ENCODE measurements at regions not wholly inside any gene's neighbourhood (a gene's known extent, or its start where the extent isn't known, plus 50 kb on each side); places are given as distances from the start of the nearest gene placed in this dataset.
"Not testable (repeated sequence)": the region's sequence is repeated elsewhere in the genome, so short reads cannot be mapped to it uniquely, and the experiment has no call there.

DNA sequence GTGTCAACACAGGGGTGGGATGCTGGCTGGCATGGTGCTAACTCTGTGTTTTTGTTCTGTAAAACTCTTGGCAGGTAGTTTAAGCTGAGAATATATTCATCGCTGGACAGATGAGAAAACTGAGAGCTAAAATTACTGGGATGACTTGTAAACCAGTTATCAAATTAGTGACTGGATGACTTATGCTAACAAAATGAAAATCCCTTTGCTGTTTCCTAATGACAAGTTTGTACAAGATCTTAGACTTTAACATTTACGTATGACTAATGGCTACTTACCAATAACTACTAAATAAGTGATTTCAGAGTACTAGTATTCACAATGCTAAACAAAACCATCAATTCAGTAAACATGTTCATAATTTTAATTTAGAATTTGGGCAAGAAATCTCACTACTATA, 854.8 kb upstream of the ARRDC3 start:
- H3K27ac ChIP-seq, result no peak overlapping the region
- intact Hi-C loops (cut with DNase I), result no loop called here
- no peaks in the 10 kb centered on the region for H3K4me1 ChIP-seq
- ATAC-seq (no peak), DNase-seq (no peak)
- no peak overlapping the region for H3K4me3 ChIP-seq
- WGBS, 4 donors, result 88 to 93% (median 90%) methylated on average over 2 of the region's 2 CpGs
- TF ChIP-seq POLR2A (IDR thresholded peaks at IDR 0.05), result no peak
- no peak for TF ChIP-seq CTCF (IDR thresholded peaks at IDR 0.05)
- H3K9me3 ChIP-seq, result peaks cover 0 to 10% (median 0%) of the 10 kb centered on the region in 12 donors
- H3K36me3 ChIP-seq, result no peaks in the 10 kb centered on the region
- H3K27me3 ChIP-seq, result no peaks in the 10 kb centered on the region

DNA sequence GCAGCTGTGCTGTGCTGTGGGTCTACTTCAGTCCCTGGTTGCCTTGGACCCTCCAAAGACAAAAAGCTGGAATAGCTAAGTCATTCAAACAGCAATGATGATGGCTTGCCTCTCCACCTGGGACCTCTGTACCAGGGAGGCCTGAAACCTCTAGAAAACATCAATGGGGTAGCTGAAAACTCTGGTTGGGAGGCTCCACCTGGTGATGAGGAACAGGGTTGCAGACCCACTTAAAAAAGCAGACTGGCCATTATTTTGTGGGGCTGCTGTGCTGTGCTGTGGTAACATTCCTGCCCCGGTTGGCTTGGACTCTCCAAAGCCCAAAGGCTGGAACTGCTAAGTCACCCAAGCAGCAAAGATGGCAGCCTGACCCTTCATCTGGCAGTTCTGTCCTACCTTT, 839.3 kb upstream of the ARRDC3 start:
- 63 to 80% (median 71%) methylated on average over 1 of the region's 1 CpG for WGBS, 4 donors
- intact Hi-C loops (cut with DNase I), result loop anchor here in 2 of 10 donors (10.0 kb wide), 1 partner anchor 298 kb away; no protein-coding TSS in a partner anchor

DNA sequence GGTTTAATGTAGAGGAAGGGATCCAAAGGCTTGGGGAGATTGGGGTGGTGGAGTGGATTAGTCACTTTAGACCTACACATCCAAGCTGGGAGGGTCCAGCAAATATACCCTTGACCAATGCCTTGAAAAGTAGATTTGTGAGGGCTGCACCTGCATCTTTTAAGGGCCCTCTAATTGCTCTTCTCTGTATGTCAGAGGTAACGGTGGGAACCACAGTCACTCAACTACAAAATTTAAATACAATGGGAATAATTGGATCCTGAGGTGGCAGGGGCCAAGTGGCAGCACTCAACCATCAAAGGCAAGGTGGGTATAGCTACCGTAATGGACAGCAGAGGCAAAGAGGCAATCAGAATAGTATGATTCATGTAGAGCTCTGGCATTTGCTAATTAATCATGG, 833.7 kb upstream of the ARRDC3 start:
- H3K27ac ChIP-seq; H3K4me1 ChIP-seq; DNase-seq; H3K27me3 ChIP-seq; H3K36me3 ChIP-seq; intact Hi-C loops (cut with DNase I); H3K4me3 ChIP-seq; ATAC-seq: not testable (repeated sequence)
- WGBS, 4 donors, result 50 to 79% (median 67%) methylated on average over 2 of the region's 2 CpGs
- peaks cover 0 to 24% (median 6%) of the 10 kb centered on the region in 12 donors for H3K9me3 ChIP-seq

More for the DNA sequence above, 839.3 kb upstream of the ARRDC3 start:
- no peaks in the 10 kb centered on the region for H3K4me1 ChIP-seq
- TF ChIP-seq CTCF (IDR thresholded peaks at IDR 0.05) (no peak), POLR2A (IDR thresholded peaks at IDR 0.05) (no peak)
- H3K4me3 ChIP-seq, result no peak overlapping the region
- H3K9me3 ChIP-seq, result peaks cover 0 to 20% (median 2%) of the 10 kb centered on the region in 12 donors
- ATAC-seq (no peak), DNase-seq (no peak)
- no peak overlapping the region for H3K27ac ChIP-seq
- no peaks in the 10 kb centered on the region for H3K36me3 ChIP-seq
- H3K27me3 ChIP-seq, result no peaks in the 10 kb centered on the region

GRCh38 chr5:92215116-92215515, 832.0 kb upstream of the ARRDC3 start:
- TF ChIP-seq CTCF (IDR thresholded peaks at IDR 0.05), result no peak
- no peak for TF ChIP-seq POLR2A (IDR thresholded peaks at IDR 0.05)
- H3K27me3 ChIP-seq, result no peaks in the 10 kb centered on the region
- H3K36me3 ChIP-seq, result no peaks in the 10 kb centered on the region
- ATAC-seq (no peak), DNase-seq (no peak)
- 83 to 96% (median 89%) methylated on average over 1 of the region's 1 CpG for WGBS, 4 donors
- intact Hi-C loops (cut with DNase I), result no loop called here
- no peaks in the 10 kb centered on the region for H3K4me1 ChIP-seq
- H3K9me3 ChIP-seq, result peaks cover 0 to 24% (median 5%) of the 10 kb centered on the region in 12 donors
- no peak overlapping the region for H3K4me3 ChIP-seq
- H3K27ac ChIP-seq, result no peak overlapping the region

GRCh38 chr5:92208265-92208664, 825.1 kb upstream of the ARRDC3 start:
- no peak for TF ChIP-seq POLR2A (IDR thresholded peaks at IDR 0.05)
- no peak for TF ChIP-seq CTCF (IDR thresholded peaks at IDR 0.05)
- no peak for ATAC-seq
- peaks cover 0 to 11% (median 0%) of the 10 kb centered on the region in 12 donors for H3K9me3 ChIP-seq
- no peaks in the 10 kb centered on the region for H3K27me3 ChIP-seq
- no peak for DNase-seq
- intact Hi-C loops (cut with DNase I), result no loop called here
- no peaks in the 10 kb centered on the region for H3K4me1 ChIP-seq
- H3K36me3 ChIP-seq, result no peaks in the 10 kb centered on the region
- H3K27ac ChIP-seq, result no peak overlapping the region
- 80 to 83% (median 81%) methylated on average over 3 of the region's 3 CpGs for WGBS, 4 donors
- no peak overlapping the region for H3K4me3 ChIP-seq

Data from heart left ventricle (tissue), 16 donors.